DMS114 treated with DMSO at 0.1 percent for 48 hours (cell line): ENCODE measurements at regions not wholly inside any gene's neighbourhood (a gene's known extent, or its start where the extent isn't known, plus 50 kb on each side); places are given as distances from the start of the nearest gene placed in this dataset.
"Not testable (repeated sequence)": the region's sequence is repeated elsewhere in the genome, so short reads cannot be mapped to it uniquely, and the experiment has no call there.

ENCODE experiments used
- DNase-seq: peaks from one replicate; lab custom pipeline; 2025; ENCODE audit not compliant: unreplicated experiment; lab: John Stamatoyannopoulos, UW

DNA sequence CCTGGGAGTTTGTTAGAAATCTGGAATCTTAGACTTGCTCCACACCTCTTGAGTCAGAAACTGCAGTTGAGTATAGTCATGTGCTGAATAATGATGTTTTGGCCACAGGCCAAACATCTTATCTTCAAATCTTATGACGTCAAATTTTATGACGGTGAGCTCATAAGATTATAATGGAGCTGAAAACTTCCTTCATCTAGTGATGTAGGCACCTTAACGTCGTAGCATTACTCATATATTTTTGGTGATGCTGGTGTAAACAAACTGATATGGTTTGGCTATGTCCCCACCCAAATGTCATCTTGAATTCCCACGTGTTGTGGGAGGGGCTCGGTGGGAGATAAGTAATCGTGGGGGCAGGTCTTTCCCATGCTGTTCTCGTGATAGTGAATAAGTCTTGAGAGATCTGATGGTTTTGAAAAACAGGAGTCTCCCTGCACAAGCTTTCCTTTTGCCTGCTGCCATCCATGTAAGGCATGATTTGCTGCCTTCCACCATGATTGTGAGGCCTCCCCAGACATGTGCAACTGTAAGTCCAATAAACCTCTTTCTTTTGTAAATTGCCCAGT is 268.0 kb upstream of the PROK2 start:
- DNase-seq, result no peak

DNA sequence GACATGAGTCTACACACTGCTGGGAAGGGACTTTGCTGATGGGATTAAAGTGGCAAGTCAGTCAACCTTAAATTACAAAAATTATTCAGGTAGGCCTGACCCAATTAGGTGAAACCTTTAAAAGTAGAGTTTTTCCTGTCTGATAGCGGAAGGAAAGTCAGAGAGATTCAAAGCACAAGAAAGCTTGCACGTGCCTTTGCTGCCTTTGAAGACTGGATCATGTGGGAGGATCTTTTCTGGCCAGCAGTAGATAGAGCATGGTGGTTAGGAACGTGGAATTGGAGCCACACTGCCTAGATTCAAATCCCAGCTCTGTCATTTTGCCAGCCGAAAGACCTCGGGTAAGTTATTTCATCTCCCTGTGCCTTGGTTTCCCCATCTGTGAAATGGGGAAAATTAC is 265.8 kb upstream of the PROK2 start:
- no peak for DNase-seq

DNA sequence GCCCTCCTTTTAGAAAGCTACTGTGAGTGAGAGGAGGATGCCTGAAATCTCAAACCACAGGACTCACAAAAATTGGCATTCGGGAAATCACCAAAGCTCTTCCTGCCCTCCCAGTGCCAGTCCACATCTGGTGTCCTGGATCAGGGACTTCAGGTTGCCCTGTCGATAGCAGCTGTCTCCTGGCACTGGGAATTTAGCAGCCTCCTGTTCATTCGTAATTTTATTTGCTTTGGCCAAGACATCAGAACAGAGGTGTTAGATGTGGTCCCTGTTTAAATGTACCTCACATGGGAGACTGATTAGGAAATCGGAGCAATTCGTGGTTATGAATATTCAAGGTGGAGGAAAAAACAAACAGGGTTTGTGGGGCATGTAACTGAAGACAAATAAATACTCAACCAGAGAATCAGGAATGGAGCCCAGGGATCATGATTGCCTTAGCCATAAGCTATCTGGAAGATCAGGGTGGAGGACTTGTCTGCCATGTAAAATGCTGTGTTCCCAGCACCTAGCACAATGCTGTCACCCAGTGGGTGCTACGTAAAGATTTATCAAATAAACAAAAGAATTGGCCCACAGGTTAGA is 265.2 kb upstream of the PROK2 start:
- no peak for DNase-seq

DNA sequence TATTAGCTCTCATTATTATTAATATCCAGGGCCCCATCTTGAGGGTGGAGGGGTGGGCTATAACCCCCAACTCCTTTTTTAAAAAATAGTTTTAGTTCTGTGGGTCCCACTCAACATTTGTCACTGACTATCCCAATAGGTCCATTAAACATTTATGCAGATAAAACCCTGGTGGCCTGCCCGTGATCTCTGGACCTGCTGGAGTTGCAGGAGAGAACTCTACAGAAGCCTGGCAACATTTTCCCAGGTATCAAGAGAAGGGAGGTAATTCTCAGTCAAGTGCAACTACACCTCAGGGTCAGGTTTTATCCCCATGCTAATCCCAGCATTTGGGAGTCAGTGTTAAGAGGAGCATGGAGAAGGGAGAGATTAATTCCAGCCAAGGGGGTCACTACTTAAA is 264.4 kb upstream of the PROK2 start:
- no peak for DNase-seq

DNA sequence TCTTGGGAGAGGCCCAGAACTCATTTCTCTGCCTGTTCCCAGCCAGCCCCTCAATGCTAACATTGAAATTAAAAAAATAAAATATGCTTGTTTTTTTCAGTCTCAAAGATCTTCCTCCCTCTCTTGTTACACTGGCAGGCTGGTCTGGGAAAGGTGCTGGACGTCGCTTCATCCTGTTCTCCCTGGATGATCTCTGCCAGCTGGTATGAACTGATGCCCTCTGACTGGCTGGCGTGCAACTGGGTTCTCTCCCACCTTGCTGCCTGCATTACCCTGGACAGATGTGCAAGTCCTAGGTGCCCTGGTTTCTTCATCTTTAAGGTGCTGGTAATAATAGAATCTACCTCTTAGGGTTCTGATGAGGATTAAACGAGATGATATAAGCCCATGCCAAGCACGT is 263.9 kb upstream of the PROK2 start:
- no peak for DNase-seq

DNA sequence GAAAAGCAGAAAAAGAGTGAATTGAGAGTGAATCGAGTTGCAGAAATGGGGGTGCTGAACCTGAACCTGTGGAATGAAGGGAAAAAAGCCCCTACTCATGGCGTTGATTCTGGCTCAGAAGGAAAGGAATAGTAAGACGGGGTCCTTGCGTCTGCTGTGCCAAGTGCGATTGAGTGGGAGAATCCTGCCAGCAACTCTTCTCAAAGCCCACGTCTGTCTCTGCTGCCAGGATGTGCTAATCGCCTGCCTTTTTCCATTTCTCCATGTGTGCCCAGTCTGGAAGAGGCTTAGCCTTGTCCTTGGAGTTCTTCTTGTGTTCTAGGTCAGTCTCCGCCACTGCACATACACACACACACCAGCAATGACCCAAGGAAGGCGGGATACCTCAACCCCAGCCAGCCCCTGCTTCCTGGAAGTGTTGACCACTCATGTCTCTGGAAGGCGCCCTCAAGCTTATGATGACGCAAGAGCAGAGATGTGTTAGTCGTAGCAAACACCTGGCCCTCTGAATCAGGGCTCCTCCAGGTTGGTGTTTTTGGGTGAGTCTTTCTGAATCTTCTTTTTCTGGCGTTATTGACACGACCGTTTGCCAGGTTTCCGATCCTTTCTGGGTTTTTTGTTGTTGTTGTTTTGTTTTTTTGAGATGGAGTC is 262.4 kb upstream of the PROK2 start:
- DNase-seq, result no peak

DNA sequence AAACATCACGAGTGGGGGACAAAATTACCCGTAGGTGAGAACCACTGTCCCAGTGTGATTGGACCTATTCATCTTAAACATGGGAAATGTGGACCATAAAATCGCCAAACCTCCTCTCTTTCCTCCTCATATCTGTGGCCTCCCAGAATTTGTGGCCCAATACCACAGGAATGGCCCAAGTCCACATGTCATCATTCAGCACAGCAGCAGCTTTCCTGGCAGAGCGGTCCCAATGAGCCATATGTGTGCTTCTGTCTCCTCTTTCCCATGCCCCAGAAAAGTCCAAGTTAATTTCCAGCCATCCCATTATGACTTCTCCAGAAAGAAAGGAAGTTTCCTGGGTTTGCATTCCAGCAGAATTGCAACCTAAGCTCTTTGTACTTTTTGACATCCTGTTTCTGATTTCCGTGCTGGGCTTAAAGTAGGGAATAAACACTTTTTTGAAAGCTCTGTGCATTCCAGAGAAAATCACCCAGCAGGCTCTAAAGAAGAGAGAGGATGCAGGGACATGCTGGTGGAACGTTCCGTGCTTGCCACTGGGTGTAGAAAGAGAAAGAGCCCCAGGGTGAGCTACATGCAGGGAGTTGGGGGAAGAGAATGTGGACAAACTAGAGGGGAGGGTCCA is 259.4 kb upstream of the PROK2 start:
- no peak for DNase-seq

DNA sequence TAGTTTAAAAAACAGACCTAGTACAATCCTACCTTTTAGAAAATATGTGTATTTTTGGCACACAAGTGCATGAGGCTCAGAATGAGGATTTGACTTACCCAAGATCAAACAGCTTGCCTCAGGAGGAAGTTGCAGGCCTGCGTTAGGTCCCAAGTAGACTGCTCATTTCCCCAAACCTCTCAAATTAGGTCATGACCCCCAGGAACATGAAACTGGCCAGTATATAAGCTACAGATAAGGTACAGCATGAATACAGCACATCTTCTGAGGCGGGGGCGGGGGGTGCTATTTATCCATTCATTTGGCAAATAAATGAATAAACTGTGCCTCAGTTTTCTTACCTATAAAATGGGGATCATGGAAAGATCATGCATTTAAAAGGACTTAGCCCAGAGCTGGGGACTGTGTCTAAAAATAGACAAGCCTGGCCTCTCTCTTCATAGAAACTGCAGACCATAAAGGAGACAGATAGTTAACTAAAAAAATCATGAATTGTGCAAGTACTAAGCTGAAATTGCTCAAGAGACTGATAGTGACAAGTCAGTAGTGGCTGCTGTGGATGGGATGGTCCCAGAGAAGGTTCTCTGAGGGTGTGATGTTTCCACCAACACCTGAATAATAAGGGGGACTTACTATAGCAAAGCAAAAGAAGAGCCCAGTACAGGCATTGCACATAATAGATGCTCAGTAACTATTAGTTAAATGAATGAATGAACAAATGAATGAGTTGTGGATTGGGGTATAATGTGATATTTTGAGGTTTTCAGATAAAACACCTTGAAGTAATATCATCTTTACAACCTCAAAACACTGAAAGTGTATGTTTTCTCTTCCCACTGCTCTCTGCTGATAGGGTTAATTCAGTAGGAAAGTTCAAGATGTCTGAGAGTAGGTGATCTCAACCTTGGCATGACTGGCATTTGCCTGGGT is 258.5 kb upstream of the PROK2 start:
- DNase-seq, result no peak

DNA sequence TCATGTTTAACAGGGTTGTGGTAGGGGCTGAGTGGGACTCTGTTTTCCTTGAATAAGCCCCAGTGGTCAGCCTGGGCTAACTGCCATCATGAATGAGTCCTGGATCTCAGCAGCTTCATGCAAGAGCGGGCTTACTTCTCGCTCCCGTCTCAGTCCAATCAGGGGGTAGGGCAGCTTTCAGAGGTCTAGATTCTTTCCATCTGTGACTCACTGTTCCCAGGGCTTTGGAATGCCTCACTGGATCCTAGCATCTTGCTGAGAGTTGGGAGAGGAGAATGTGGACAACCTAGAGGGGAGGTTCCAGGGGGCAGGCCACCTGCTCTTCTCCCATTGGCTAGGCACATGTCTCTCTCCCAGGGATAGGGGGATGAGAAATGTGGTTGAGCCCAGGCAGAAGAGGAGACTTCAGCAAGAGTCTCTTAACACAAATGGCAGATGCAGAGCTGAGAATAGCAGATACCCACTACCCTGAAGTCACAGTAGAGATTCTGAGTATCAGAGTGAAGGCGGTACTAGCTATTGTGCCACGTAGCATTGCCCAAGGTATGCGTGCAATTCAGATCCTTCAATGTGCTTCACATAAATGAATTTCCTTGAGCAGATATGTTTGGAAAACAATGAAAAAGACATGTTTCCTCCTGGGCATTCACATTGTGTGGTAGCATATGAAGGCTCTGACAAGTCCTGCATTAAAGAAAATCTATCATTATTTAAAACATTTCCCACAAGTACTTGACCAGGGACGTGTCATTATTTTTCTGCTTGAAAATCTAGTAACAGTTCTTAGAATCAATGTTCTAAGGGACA is 257.7 kb upstream of the PROK2 start:
- no peak for DNase-seq

DNA sequence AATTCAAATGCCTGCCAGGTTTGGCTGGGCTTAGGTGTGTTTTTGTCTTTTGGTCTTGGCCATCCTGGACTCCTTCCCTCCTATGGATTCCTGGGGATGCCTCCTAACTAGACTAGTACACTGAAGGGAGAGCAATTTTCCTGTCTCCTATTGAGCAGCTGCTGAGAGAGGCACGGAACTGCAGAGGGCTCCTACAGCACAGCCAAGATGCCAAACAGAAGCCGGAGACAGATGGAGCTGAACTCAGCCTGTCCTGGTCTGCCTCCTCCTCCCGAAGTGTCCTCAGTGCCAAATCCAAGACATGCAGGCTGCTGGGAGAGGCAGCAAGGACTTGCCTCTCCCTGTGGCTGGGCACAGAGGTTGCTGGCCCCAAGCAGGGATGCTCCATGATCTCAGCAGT is 256.6 kb upstream of the PROK2 start:
- no peak for DNase-seq

DNA sequence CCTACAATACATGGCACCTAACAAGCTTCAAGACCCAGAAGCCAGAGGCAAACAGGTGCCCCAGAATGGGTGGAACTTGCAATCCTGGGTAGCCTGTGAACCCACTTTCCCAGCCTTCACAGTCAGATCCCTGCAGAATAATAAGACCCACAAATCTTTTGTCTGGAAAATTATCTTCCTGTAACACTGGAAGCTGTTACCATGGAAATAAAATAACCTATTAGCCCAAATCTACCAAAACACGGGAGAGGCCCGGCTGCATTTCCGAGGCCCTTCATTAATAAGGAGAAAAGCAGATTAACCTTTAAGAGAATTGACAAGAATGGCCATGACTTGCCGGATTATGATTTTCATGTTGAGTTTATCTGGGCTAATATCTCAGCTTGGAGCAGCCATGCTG is 256.1 kb upstream of the PROK2 start:
- DNase-seq, result no peak

DNA sequence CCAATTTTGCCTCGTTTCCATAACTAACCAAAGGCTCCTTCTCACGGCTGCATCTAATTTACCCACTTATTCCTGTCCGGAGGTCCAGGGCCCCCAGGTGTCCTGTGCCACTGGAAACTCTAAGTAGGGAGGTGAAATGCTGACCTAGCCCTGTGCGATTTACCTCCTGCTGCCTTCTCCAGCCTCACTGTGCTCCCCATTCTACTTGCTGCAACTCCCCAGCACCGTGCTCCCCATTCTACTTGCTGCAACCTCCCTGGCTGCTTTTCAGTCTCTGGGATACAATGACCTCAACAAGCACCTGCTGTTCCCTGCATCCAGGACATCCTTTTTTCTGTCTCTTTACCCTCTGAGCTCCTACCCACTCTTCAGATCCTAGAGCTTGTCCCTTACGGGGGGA is 254.7 kb upstream of the PROK2 start:
- DNase-seq, result no peak

DNA sequence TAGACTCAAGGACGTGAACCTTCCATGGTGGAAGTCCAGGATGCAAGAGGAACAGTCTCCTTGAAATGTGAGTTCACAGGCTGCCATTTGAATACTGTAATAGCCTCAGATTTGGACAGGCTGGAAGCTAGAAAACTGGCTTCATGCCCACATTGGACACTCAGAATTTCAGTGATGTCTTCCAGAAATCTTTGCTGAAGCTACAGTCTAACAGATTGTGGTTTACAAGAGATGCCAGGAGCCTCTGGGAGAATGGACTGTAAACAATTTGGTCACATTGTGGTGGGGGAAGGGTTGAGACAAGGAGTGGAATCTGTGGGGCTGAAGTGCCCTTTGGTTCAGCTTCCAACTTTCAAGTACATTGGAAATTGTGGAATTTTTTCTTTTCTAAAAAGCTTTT is 252.0 kb upstream of the PROK2 start:
- DNase-seq, result no peak

DNA sequence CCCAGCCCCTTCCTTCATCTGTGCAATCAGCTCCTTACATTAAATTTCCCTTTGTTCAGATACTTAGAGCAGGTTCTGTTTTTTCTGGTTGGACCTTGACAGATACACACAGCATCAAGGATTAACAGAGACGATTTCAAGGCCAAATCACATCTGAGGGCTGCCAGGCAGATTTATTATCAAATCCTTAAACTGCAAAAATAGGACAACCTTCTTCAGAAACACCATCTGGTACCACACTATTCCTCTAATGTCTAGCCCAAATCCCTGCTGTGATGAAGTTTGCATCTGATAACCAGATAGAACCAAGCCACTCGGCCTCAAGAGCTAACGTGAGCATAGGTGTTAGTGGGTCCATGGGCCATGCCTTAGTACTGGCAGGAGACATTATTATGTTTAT is 250.7 kb upstream of the PROK2 start:
- DNase-seq, result no peak

DNA sequence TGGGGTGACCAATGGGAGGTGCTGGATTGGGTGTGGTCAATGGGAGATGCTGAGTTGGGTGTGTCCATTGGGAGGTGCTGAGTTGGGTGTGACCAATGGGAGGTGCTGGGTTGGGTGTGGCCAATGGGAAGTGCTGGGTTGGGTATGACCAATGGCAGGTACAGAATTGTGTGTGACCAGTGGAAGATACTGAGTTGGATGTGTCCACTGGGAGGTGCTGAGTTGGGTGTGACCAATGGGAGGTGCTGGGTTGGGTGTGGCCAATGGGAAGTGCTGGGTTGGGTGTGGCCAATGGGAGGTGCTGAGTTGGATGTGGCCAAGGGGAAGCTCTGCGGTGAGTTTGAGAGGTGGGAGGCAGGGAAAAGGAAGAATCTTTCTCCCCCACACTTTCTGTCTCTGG is 250.0 kb upstream of the PROK2 start:
- DNase-seq, result no peak

DNA sequence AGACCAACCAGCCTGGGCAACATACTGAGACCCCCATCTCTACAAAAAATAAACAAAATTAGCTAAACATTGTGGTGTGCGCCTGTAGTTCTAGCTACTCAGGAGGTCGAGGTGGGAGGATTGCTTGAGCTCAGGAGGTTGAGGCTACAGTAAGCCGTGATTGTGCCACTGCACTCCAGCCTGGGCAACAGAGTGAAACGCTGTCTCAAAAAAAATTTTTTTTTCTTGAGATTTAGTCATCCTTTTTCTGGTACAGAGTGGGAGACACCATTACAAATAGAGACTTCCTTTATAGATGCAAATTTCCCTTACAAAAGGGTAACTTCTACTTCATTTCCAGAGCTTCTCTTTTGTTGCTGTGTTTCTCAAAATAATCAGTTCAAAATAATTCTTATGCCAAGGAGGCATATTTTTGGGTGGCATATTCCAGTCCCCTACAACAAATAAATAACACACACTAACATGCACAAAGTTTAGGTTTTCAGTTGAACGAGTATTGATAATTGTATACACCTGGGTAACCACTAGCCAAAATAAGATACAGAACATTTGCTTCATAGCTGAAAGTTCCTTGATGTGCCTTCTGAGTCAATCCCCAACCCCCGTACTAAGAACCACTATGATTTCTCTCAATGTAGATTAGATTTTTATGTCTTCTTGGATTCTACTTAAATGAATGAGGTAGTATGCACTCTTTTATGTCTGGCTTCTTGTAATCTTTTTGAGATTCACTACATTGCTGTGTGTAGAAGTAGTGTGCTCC is 248.9 kb upstream of the PROK2 start:
- no peak for DNase-seq

DNA sequence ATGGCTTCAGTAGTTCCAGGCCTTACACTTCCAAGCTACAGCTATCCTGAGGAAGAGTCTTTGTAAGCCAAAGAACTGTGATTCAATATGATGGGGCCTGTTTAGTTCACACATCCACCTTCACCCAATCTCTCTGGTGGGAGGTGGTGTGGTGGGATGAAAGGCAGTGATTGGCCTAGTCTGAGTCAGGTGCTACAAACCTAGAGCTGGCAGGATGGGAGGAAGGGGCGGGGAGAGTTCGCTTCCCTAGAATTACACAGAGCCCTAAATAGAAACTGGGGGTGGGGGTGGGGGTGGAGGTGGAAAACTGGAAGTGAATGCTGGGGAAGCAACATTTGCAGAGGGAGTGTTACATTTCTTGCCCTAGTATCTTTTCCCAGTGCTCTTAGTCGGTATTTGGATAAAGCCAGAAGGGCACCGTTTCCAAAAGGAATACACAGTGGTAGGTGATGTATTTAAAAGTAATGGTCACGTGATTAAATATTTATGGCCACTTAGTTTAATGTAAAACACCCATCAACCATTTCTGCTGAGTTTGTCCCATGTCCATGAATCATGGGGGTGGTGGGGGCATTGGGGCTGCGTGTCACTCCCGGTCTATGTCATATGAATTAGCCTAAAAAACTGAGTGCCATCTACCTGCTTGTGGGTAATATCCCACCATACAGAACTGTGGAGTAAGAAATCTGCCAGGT is 247.6 kb upstream of the PROK2 start:
- DNase-seq, result no peak

DNA sequence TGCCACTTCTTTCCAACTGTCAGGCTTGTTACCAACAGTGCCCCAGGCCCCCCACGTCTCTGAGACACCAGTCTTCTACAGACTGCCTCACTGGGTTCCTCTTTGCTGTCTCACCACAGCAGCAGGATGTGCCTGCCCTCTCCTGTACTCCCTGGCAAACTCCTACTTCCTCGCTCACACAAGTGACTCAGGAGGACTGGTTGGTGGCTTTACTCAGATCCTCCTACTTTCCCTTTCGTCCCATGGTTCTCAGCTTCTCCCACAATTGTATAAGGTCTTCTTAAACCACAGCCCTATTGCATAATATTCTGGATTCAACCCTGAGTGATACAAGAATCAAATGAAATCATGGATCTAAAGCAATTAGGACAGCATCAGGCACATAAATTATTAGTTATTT is 246.6 kb upstream of the PROK2 start:
- DNase-seq, result no peak

DNA sequence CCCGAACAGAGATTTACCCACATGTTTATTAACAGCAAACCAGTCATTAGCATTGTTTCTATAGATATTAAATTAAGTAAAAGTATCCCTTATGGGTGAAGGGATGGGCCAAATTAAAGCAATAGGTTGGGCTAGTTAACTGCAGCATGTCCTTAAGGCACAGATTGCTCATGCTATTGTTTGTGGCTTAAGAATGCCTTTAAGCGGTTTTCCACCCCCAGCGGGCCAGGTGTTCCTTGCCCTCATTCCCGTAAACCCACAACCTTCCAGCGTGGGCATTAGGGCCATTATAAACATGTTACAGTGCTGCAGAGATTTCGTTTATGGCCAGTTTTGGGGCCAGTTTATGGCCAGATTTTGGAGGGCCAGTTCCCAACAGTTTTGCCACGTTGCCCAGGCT is 245.3 kb upstream of the PROK2 start:
- not testable (repeated sequence) for DNase-seq
